Inferior parietal cortex (tissue), 1 donor: ENCODE measurements at regions not wholly inside any gene's neighbourhood (a gene's known extent, or its start where the extent isn't known, plus 50 kb on each side); places are given as distances from the start of the nearest gene placed in this dataset.

Source experiments
- DNase-seq: peaks from one replicate; pipeline ENCODE4 v3.0.0-alpha.2; 2016; ENCODE audit errors: extremely low spot score

- DNase-seq = no peak
These were observed 57.0 kb upstream of the GJB5 start for GRCh38 chr1:34697818-34698217.

- DNase-seq = no peak
These were observed 53.4 kb upstream of the GJB5 start for GRCh38 chr1:34701326-34702060.
